ENCODE measurements at regions not wholly inside any gene's neighbourhood (a gene's known extent, or its start where the extent isn't known, plus 50 kb on each side); places are given as distances from the start of the nearest gene placed in this dataset.

DNA sequence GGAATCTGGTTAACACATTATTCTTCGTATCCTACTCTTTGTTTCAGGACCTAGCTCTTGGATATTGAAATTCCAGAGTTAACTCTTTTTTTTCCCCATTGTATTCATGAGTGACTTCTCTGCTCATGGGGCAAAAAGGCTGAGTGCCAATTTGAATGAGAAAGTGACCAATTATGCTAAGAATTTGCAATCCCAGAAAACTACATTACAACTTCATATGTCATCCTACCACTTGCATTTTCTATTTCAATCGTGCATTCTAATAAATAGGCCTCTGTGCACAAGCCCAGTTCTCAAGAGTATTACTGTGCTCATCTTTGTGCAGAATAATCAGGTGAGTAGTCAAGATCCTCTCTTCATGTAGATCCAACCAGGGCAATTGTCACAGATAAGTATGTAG, 537.8 kb downstream of the OTOL1 start:
- in situ Hi-C loops (cut with HindIII; ENCODE audit: low sequenced_read_pairs), result no loop called here
- DNase-seq (ENCODE audit: low spot score), result no peak

DNA sequence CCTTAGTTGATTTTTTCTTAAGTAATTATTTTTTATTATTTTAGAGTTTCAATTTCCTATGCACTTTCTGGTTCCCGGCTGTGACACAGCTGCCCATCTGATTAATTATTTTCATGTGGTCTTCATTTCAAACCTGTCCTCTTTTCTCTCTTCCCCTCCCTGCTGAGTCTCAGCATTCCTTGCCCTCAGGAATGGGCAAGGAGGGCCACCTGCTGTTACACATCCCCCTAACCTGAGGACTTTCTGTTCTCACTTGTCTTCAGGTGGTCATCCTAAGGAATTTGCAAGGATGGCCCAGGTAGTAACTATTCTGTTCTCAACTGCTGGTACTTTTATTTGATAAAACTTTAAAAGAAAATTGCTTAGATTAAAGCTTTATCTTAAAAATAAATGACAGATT, 545.0 kb downstream of the OTOL1 start:
- no peak for DNase-seq (ENCODE audit: low spot score)
- in situ Hi-C loops (cut with HindIII; ENCODE audit: low sequenced_read_pairs), result no loop called here

DNA sequence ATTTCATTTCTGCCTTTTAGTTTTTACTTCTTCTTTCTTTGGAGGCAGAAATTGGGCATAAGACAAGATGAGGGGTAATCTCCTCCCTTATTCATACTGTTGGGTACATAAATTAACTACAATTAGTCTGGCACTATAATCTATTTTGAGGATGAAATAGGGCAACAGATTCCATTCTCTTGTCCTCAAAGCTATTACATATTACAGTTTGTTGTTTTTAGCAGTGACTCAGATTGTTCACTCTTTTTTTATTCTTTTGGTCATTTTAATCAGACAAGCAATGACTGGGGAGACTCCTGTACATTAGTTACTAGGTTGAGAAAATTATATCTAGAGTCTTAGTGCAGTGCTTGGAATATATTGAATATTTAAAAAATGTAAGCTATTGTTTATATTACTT, 556.0 kb downstream of the OTOL1 start:
- DNase-seq (ENCODE audit: low spot score), result no peak
- in situ Hi-C loops (cut with HindIII; ENCODE audit: low sequenced_read_pairs), result no loop called here

DNA sequence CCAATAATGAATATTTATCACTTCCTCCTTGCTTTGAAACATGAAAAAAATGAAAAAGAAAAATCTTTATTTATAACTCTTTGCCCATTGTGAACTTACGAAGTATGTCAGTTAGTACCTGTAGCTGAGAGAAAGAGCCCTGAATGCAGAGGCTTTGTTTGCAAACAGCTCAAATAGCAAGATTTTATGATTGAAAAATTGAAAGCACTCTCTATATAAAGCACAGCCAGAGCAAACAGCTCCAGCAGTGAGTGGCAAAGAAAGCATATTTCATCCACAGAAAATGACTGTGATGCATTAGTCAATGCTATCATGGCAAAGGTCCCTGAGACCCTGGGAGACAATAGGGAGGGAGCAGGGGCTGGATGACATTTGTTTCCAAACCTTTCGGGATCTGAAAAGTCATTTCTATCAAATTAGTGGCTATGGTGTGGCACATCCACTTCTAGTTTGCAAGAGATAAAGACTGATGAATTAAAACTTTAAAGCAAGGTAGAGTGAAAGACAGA, 576.1 kb downstream of the OTOL1 start:
- in situ Hi-C loops (cut with HindIII; ENCODE audit: low sequenced_read_pairs), result no loop called here

DNA sequence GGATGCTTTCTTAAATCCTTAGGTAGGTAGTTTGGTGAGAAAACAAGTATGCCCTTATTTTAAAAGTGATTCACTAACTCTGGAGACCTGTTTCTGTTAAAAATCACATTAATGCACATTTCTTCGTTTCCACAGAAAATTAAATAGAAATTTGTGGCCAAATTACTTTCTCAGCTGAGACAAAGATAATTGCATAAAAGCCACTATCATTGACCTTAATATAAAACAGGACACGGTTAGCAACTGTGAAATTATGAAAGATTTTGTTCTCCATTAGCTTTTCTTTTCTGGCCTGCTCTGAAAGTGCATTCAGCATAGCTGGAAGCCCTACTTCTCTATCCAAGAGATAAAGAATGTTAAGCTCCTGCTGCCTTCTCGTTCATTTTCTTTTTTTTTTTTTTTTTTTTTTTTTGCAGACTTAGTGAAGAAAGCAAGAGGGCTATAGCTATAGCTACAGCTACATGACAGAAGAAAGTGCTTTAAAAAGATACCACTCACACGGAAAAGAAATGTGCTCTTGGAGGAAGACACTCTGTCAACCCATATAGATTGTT, 576.9 kb downstream of the OTOL1 start:
- no peak for DNase-seq (ENCODE audit: low spot score)
- in situ Hi-C loops (cut with HindIII; ENCODE audit: low sequenced_read_pairs), result no loop called here

More for the DNA sequence above, 576.1 kb downstream of the OTOL1 start:
- no peak for DNase-seq (ENCODE audit: low spot score)

DNA sequence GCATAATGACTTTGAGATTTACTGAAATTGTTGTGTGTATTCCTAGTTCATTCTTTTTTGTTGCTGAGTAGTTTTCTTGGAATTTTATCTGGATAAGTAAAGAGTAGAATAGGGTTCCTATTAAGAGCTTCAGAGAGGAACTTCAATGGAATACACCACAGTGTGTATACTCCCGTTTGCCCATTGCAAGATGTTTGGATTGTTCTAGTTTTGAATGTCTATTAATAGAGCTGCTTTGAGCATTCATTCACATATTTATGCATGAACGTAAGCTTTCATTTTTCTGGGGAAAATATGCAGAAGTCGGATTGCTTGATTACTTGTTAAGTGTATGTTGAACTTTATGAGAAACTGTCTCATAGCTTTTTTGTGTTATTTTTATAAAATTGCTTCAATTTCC, 580.5 kb downstream of the OTOL1 start:
- DNase-seq (ENCODE audit: low spot score), result no peak
- in situ Hi-C loops (cut with HindIII; ENCODE audit: low sequenced_read_pairs), result no loop called here

DNA sequence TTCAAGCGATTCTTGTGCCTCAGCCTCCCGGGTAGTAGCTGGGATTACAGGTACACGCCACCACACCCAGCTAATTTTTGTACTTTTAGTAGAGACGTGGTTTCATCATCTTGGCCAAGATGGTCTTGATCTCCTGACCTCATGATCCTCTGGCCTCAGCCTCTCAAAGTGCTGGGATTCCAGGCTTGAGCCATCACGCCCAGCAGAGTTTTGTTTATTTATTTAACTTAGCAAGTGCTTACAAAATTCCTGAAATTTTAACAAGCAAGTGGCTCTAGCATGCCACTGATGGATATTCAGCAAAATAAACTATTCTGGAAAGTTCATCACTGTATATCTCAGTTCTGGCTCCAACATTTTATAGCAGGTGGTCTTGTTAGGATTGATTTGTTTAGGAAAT, 585.9 kb downstream of the OTOL1 start:
- in situ Hi-C loops (cut with HindIII; ENCODE audit: low sequenced_read_pairs), result no loop called here
- no peak for DNase-seq (ENCODE audit: low spot score)

DNA sequence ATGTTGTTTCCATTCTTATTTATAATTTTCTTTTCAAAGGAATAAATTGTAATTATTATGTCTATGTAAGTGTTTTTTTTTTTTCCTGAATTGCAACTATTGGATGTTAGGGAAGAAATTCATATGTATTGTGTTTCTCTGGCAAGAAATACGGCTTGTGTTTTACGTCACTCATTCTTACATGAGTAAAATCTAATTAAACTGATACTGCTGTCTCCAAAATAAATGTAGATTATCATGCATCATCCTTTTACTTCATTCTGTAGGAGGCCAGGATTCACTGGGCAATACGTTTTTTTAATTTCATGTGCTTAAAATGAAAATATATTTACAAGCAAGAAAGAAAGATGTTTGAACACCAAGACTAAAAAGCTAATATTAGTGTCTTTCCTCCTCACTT, 590.8 kb downstream of the OTOL1 start:
- DNase-seq (ENCODE audit: low spot score), result no peak
- in situ Hi-C loops (cut with HindIII; ENCODE audit: low sequenced_read_pairs), result no loop called here

DNA sequence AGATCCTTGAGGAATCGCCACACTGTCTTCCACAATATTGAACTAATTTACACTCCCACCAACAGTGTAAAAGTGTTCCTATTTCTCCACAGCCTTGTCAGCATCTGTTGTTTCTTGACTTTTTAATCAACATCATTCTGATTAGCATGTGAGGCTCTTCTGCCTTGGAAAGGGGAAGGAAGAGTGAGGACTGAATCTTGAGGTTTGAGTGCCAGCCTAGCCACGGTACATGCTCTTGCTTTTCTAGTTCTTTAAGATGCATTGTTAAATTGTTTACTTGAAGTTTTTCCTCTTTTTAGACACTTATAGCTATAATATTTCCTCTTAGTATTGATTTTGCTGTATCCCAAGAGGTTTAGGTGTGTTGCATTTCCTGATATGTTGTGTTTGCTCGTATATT, 596.1 kb downstream of the OTOL1 start:
- DNase-seq (ENCODE audit: low spot score), result no peak
- in situ Hi-C loops (cut with HindIII; ENCODE audit: low sequenced_read_pairs), result no loop called here

DNA sequence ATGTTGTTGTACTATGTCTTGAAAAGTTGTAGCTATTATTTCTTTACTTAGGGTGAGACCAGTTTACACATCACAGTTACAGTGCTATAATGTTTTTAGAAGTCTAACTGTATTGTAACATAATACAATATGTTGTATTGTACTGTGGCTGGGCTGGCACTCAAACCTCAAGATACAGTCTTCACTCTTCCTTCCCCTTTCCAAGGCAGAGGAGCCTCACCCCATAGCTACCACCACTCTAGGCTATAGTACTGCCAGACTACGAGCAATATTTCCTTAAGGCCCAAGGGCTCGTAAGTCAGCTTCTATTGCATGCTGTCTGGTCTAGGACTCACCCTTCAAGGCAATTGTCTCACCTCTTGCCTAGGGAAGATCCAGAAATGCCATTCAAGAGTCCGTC, 597.7 kb downstream of the OTOL1 start:
- in situ Hi-C loops (cut with HindIII; ENCODE audit: low sequenced_read_pairs), result no loop called here
- no peak for DNase-seq (ENCODE audit: low spot score)

DNA sequence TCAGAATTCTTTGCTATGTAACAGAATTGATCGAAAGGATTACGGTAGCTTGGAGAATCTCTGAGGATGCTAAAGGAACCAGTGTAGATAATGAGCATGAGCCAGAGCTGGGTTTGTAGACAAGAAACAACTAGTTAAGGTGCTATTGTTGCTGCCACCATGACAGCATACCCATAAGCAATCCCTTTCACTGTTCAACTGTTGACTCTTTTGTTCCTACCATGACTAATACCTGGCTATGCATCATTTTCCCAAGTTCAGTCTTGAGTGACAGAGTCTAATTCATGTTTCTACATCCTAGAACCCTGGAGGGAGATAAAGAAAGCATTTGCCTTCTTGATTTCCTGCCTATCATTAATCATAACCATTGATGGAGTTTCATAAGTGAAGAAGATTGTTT, 600.3 kb downstream of the OTOL1 start:
- DNase-seq (ENCODE audit: low spot score), result no peak
- in situ Hi-C loops (cut with HindIII; ENCODE audit: low sequenced_read_pairs), result no loop called here

DNA sequence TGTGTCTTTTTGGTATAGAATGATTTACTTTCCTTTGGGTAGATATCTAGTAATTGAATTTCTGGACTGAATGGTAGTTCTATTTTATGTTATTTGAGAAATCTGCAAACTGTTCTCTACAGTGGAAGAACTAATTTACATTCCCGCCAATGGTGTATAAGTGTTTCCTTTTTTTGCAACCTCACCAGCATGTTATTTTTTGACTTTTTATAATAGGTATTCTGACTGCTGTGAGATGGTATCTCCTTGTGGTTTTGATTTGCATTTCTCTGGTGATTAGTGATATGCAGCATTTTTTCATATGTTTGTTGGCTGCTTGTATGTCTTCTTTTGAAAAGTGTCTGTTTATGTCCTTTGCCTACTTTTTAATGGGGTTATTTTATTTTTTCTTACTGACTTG, 607.2 kb downstream of the OTOL1 start:
- DNase-seq (ENCODE audit: low spot score), result no peak
- in situ Hi-C loops (cut with HindIII; ENCODE audit: low sequenced_read_pairs), result no loop called here

DNA sequence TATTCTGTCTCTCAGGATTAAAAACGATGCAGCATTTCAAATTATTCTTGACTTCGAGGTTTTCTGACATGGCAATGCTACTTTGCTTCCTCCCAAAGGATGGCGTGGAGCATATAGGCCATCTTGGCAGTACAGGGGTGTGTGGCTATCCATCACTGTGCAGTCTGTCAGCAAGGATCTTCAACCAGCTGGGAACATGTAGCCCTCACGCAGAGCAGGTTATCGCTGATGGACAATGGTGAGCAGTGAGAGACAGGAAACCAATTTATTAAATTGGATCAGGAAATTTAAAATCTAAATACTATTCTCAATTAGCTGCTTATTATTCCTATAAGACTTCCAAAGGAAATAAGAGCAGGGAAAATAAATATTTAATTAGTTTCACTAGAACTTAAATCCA, 615.3 kb downstream of the OTOL1 start:
- in situ Hi-C loops (cut with HindIII; ENCODE audit: low sequenced_read_pairs), result no loop called here
- no peak for DNase-seq (ENCODE audit: low spot score)

DNA sequence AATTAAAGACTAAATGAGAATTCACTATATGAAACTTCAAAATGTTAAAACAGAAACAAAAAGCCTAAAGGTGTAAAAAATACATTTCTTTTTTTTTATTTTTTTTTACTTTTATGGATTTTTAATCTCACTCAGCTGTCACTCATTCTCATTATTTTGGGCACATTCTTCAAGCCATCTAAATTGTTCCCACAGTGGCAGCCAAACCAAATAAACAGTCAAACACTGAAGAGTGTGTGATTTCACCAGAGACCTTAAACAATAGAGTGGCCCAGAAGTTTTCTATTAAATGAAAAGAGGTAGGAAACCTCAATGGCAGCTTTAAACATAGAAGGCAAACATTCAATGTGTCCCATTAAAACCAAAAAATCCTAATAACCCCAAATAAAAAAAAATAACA, 616.1 kb downstream of the OTOL1 start:
- no peak for DNase-seq (ENCODE audit: low spot score)
- in situ Hi-C loops (cut with HindIII; ENCODE audit: low sequenced_read_pairs), result no loop called here

DNA sequence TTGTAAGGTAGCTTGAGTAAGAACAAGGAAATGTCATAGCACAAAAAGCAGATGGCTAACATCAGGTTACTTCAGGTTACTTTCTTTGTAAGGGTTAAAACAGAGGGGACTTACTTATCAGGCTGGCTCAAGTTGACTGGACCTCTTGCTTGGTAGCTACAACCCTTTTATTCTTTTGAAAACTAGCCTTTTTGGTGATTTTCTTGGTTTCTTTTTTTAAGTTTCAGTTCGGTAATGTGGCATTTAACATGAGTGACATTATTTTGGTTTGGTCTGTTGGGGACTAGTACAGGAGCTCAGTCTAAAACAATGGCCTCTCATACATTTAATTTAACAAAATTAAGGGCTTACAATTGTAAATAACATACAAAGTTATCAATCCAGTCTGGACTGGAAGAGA, 621.4 kb downstream of the OTOL1 start:
- no peak for DNase-seq (ENCODE audit: low spot score)
- in situ Hi-C loops (cut with HindIII; ENCODE audit: low sequenced_read_pairs), result no loop called here

DNA sequence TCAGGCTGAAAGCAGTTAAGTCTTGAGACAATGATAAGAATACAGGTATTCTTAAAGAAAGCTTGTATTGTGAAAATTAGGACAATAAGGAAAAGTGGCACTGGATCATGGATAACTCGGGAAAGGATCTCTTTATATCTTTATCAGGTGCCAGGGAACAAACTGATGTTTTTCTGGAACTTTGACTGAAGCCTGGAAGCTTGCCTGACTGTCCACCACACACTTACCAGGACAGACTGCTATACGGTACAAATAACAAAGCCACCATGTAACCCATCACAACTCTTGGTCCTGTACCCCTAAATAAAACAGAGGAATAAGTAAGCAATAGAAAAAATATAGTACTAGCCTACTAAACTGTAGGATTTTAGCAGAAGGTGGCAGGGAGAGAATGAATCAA, 623.0 kb downstream of the OTOL1 start:
- no peak for DNase-seq (ENCODE audit: low spot score)
- in situ Hi-C loops (cut with HindIII; ENCODE audit: low sequenced_read_pairs), result no loop called here

DNA sequence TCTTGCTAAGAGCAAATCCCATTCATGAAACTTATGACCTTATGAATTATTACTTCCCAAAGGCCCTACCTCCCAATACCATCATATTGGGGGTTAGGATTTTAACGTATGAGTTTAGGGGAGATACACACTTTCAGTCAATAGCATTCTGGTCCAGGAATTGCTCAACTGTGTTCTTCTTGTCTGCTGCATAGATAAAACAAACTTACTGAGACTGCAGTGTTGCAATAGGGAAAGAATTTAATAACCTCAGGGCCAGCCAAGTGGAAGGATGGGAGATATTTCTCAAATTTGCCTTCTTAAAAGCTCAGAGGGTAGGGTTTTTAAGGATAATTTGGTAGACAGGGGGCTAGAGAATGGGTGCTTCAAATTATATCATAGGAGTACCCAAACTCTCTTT, 625.8 kb downstream of the OTOL1 start:
- DNase-seq (ENCODE audit: low spot score), result no peak
- in situ Hi-C loops (cut with HindIII; ENCODE audit: low sequenced_read_pairs), result no loop called here

DNA sequence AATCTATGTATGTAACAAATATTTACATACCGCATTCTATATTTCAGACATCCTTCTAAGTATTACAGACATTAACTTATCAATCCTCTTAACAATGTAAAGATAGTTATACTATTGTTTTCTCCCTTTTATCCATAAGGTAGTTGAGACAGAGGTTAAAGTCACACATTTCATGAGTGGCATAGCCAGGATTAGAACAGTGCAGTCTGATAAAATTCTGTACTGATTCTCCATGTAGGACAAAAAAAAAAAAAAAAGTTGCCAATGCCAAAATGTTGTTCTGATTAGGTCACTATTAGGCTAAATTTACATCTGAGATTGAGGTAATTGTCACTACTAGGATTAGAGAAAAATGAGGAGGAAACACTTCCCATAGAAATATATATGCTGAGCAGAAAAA, 629.2 kb downstream of the OTOL1 start:
- no peak for DNase-seq (ENCODE audit: low spot score)
- in situ Hi-C loops (cut with HindIII; ENCODE audit: low sequenced_read_pairs), result no loop called here

DNA sequence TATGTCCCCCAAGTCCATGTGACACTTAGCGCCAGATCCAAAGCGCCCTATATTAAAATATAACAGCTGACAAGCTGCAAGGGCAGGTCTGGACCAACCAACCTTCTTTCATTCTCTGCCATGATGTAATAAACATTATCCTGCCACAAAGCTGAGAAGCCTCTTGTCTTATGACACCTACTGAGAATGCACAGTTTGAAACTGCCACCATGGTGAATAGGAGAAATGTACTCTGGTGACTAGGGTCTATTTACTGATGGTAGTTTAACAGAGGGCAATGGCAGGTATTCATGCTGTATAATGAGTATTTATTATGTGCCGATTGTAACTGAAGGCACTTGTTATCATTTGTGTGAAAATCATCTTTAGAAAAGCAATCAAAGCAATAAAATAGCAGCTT, 634.0 kb downstream of the OTOL1 start:
- no peak for DNase-seq (ENCODE audit: low spot score)
- in situ Hi-C loops (cut with HindIII; ENCODE audit: low sequenced_read_pairs), result no loop called here

DNA sequence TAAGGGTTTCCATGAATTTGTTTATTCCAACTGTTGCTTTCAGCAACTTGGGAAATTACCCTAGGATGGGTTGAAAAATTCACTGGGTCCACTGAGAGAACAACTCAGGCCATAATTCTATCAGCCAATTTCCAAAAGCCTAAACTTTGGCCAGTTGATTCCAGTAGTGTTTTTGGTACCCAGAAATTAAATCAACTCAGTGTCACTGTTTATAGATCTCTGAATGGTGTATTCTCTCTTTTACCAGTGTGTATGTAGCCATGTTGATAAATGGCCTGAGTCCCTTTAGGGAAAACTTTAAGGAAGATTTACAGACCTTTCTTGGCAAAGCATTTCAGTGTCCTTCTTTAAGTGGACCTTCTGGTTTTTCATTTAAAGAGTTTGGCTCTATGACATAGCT, 636.4 kb downstream of the OTOL1 start:
- no peak for DNase-seq (ENCODE audit: low spot score)
- in situ Hi-C loops (cut with HindIII; ENCODE audit: low sequenced_read_pairs), result no loop called here

DNA sequence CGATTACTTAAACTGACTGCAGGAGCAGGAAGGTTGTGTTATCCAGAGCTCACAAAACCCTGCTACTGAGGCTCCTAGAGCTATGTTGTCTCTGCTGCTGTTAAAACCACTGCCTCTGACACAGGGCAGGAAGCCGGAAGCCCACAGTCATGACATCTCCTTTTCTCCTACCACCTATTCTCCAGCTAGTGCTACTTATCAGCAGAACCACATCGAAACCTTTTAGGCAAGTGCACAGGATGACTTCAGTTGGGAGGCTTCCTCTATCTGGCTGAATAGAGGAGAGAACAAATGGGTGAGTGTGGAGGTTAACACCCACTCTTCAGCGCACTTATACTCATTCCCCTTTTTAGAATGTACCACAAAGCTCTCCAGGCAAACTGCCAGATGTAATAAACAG, 638.0 kb downstream of the OTOL1 start:
- no peak for DNase-seq (ENCODE audit: low spot score)
- in situ Hi-C loops (cut with HindIII; ENCODE audit: low sequenced_read_pairs), result no loop called here

DNA sequence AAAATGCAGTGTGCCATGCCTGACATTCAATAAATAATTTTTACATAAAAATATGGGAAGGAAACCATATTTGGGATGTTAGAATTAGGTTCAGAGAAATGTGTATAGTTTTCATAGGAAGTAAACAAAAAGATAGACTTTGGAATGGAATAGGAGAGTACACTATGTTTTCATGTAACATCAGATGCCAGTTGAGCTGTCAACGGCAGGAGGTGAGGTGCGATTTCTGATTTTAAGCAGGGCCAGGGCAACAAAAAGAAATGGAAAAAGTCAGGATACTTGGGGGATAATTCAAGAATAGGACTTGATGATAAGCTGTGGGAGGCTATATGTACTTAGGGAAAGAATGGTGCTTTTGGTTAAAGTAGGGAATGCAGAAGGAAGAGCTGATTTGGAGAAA, 639.5 kb downstream of the OTOL1 start:
- DNase-seq (ENCODE audit: low spot score), result no peak
- in situ Hi-C loops (cut with HindIII; ENCODE audit: low sequenced_read_pairs), result no loop called here

Data from G401 (cell line).